GM12874 (cell line): ENCODE measurements at regions not wholly inside any gene's neighbourhood (a gene's known extent, or its start where the extent isn't known, plus 50 kb on each side); places are given as distances from the start of the nearest gene placed in this dataset.

Experiments
- TF ChIP-seq, protein P1 (sequence below): IDR thresholded peaks from 2 replicates; pipeline ENCODE4 v1.5.1; 2011; ENCODE audit warnings: low read depth, mild to moderate bottlenecking, control low read depth, low read length, moderate library complexity; ENCODE audit not compliant: insufficient read depth

- TF ChIP-seq, protein P1, sequence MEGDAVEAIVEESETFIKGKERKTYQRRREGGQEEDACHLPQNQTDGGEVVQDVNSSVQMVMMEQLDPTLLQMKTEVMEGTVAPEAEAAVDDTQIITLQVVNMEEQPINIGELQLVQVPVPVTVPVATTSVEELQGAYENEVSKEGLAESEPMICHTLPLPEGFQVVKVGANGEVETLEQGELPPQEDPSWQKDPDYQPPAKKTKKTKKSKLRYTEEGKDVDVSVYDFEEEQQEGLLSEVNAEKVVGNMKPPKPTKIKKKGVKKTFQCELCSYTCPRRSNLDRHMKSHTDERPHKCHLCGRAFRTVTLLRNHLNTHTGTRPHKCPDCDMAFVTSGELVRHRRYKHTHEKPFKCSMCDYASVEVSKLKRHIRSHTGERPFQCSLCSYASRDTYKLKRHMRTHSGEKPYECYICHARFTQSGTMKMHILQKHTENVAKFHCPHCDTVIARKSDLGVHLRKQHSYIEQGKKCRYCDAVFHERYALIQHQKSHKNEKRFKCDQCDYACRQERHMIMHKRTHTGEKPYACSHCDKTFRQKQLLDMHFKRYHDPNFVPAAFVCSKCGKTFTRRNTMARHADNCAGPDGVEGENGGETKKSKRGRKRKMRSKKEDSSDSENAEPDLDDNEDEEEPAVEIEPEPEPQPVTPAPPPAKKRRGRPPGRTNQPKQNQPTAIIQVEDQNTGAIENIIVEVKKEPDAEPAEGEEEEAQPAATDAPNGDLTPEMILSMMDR, result no peak
Observed at GRCh38 chr6:7053125-7053774, 54.5 kb upstream of the RREB1 start.
